Loucy (cell line): ENCODE measurements at regions not wholly inside any gene's neighbourhood (a gene's known extent, or its start where the extent isn't known, plus 50 kb on each side); places are given as distances from the start of the nearest gene placed in this dataset.

Experiments
- CTCF ChIP-seq: fragments of 200-600 bp; sonication (generic); conservative IDR thresholded peaks from 2 replicates; pipeline ENCODE4 v1.5.1; 2014; ENCODE audit warnings: mild to moderate bottlenecking, antibody characterized with exemption, low read length
- EZH2phosphoT487 ChIP-seq: fragments of 200-600 bp; IDR thresholded peaks from 2 replicates; pipeline ENCODE4 v1.6.1; 2018; ENCODE audit warnings: antibody characterized with exemption, mild to moderate bottlenecking, moderate library complexity, borderline replicate concordance

GRCh38 chr13:48588120-48588519 is 55.2 kb upstream of the RCBTB2 start:
- TF ChIP-seq CTCF: no peak
- TF ChIP-seq EZH2phosphoT487: no peak
